ENCODE measurements at regions not wholly inside any gene's neighbourhood (a gene's known extent, or its start where the extent isn't known, plus 50 kb on each side); places are given as distances from the start of the nearest gene placed in this dataset.

- TF ChIP-seq EZH2phosphoT487 (conservative IDR thresholded peaks at IDR 0.05; ENCODE audit: low read length): no peak
- TF ChIP-seq CTCF (IDR thresholded peaks at IDR 0.05; ENCODE audit: insufficient read depth, low read length, poor library complexity, severe bottlenecking): no peak
- H3K36me3 ChIP-seq (ENCODE audit: low read length): no peaks in the 10 kb centered on the region
- H4K20me1 ChIP-seq (ENCODE audit: low read depth, low read length): no peaks in the 10 kb centered on the region
- H3K4me2 ChIP-seq (ENCODE audit: low read depth, low read length, poor library complexity, severe bottlenecking): no peak overlapping the region
- no peaks in the 10 kb centered on the region for H3F3A ChIP-seq (ENCODE audit: insufficient read depth)
- no peaks in the 10 kb centered on the region for H3K79me2 ChIP-seq (ENCODE audit: insufficient read depth, low read length)
- H2AFZ ChIP-seq (ENCODE audit: low read depth, low read length, severe bottlenecking): no peak overlapping the region
- H3K9ac ChIP-seq (ENCODE audit: low read length): no peak overlapping the region
- no peak overlapping the region for H3K27ac ChIP-seq (ENCODE audit: low read depth, low read length)
- no peaks in the 10 kb centered on the region for H3K9me3 ChIP-seq (ENCODE audit: insufficient read depth, low read length)
- no peak overlapping the region for H3K4me3 ChIP-seq (ENCODE audit: insufficient read depth, low read length, poor library complexity, severe bottlenecking)
- H3K27me3 ChIP-seq (ENCODE audit: low read length): no peaks in the 10 kb centered on the region
- H3K9me2 ChIP-seq (replicated peaks; ENCODE audit: insufficient read depth, low read length): no peaks in the 10 kb centered on the region
These were observed 68.9 kb upstream of the CELF4 start for GRCh38 chr18:37634516-37634915.

GRCh38 chr18:37631422-37631821, 65.8 kb upstream of the CELF4 start:
- Histone ChIP-seq H3K79me2 (ENCODE audit: insufficient read depth, low read length) (no peaks in the 10 kb centered on the region), H3K9ac (ENCODE audit: low read length) (no peak overlapping the region), H3F3A (ENCODE audit: insufficient read depth) (no peaks in the 10 kb centered on the region), H3K36me3 (ENCODE audit: low read length) (no peaks in the 10 kb centered on the region), H4K20me1 (ENCODE audit: low read depth, low read length) (no peaks in the 10 kb centered on the region), H3K9me3 (ENCODE audit: insufficient read depth, low read length) (no peaks in the 10 kb centered on the region), H3K4me3 (ENCODE audit: insufficient read depth, low read length, poor library complexity, severe bottlenecking) (no peak overlapping the region), H3K9me2 (replicated peaks; ENCODE audit: insufficient read depth, low read length) (no peaks in the 10 kb centered on the region), H3K27ac (ENCODE audit: low read depth, low read length) (no peak overlapping the region), H3K4me2 (ENCODE audit: low read depth, low read length, poor library complexity, severe bottlenecking) (no peak overlapping the region), H3K27me3 (ENCODE audit: low read length) (no peaks in the 10 kb centered on the region), H2AFZ (ENCODE audit: low read depth, low read length, severe bottlenecking) (no peak overlapping the region)
- TF ChIP-seq CTCF (IDR thresholded peaks at IDR 0.05; ENCODE audit: insufficient read depth, low read length, poor library complexity, severe bottlenecking): no peak
- no peak for TF ChIP-seq EZH2phosphoT487 (conservative IDR thresholded peaks at IDR 0.05; ENCODE audit: low read length)

GRCh38 chr18:37630334-37630733, 64.7 kb upstream of the CELF4 start:
- H2AFZ ChIP-seq (ENCODE audit: low read depth, low read length, severe bottlenecking): no peak overlapping the region
- no peaks in the 10 kb centered on the region for H3K27me3 ChIP-seq (ENCODE audit: low read length)
- H3K9me2 ChIP-seq (replicated peaks; ENCODE audit: insufficient read depth, low read length): no peaks in the 10 kb centered on the region
- no peaks in the 10 kb centered on the region for H3K79me2 ChIP-seq (ENCODE audit: insufficient read depth, low read length)
- TF ChIP-seq CTCF (IDR thresholded peaks at IDR 0.05; ENCODE audit: insufficient read depth, low read length, poor library complexity, severe bottlenecking): no peak
- TF ChIP-seq EZH2phosphoT487 (conservative IDR thresholded peaks at IDR 0.05; ENCODE audit: low read length): no peak
- no peak overlapping the region for H3K9ac ChIP-seq (ENCODE audit: low read length)
- H3K4me3 ChIP-seq (ENCODE audit: insufficient read depth, low read length, poor library complexity, severe bottlenecking): no peak overlapping the region
- H4K20me1 ChIP-seq (ENCODE audit: low read depth, low read length): no peaks in the 10 kb centered on the region
- no peaks in the 10 kb centered on the region for H3K9me3 ChIP-seq (ENCODE audit: insufficient read depth, low read length)
- no peaks in the 10 kb centered on the region for H3F3A ChIP-seq (ENCODE audit: insufficient read depth)
- no peak overlapping the region for H3K4me2 ChIP-seq (ENCODE audit: low read depth, low read length, poor library complexity, severe bottlenecking)
- no peaks in the 10 kb centered on the region for H3K36me3 ChIP-seq (ENCODE audit: low read length)
- no peak overlapping the region for H3K27ac ChIP-seq (ENCODE audit: low read depth, low read length)

Data from SU-DHL-6 (cell line).